ENCODE measurements at regions not wholly inside any gene's neighbourhood (a gene's known extent, or its start where the extent isn't known, plus 50 kb on each side); places are given as distances from the start of the nearest gene placed in this dataset.
A peak's percentile ranks its signal among the peaks of the same experiment; 100 is the strongest.

DNA sequence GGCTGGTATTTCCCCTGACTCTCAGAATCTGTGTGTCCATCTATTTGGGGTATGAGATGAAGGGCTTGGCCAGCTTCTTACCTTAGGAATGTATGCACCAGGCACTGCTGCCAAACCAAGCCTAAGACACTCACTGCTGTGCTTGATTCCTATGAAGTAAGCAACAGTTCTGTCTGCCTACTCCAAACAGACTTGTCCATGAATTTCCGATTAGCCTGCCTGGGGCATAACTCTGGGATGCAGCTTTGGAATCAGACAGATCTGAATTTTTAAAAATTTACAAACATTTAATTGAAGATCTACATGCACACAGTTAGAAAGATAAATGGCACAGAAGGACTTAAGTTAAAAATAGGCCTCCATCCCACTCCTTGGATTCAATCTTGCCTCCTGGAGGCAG is 59.5 kb upstream of the JDP2 start:
- intact Hi-C loops (cut with micrococcal nuclease) = no loop called here
- DNase-seq (no peak), ATAC-seq (no peak)

DNA sequence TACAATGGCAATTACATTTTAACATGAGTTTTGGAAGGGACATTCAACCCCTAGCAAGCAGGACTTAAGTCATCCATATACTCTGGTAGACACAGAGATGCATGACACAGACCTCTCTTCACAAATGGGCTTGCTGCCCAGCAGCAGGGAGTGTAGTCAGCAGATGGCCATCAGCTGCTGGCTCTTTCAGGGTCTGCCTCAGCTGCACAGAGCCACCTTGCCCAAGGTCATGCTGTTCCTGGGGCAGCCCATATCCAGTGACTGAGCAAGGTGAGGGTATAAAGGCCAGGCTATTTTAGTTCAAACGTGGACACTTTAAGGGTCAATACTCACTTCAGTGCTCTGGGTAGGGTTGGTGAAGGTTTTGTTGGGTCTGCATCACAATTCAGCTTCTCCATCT is 58.3 kb upstream of the JDP2 start:
- intact Hi-C loops (cut with micrococcal nuclease) = no loop called here
- DNase-seq = peak; percentile 36
- ATAC-seq = peak; percentile 78

DNA sequence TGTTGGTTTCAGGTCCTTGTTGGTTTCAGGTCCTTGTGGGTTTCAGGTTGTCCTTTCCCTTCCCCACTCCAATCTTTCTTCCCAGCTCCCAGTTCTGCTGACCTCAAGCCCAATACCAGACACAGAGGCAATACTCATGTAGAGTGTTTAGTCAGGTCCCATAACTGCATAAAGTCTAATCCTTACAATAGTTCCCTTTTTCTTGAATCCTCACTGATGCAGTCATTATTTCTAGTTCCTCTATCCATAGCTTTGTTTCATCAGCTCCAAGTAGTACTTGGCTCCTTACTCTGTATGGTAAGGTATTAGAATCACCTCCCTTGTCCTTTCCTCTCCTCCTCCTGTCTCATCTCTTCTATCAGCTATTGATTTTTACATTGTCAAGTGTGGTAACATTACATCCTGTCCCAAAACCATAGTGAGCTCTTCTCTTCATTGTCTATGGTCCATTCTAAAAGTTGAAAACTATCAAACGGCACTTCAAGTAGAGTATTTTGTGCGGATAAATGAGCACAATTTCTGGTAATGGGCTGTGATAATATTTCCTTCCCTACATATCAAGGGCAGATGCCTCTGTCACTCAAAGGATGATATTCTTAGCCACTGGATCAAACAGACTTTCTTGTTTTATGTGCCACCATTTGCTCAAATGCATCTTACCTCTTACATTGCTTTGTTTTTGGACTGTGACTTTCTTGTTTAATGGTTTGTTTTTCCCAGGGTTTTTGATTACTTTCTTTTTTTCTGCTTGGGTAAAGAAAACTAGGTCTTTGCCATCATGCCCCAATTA is 57.2 kb upstream of the JDP2 start:
- DNase-seq = no peak
- intact Hi-C loops (cut with micrococcal nuclease) = no loop called here
- peak; percentile 35 for ATAC-seq

DNA sequence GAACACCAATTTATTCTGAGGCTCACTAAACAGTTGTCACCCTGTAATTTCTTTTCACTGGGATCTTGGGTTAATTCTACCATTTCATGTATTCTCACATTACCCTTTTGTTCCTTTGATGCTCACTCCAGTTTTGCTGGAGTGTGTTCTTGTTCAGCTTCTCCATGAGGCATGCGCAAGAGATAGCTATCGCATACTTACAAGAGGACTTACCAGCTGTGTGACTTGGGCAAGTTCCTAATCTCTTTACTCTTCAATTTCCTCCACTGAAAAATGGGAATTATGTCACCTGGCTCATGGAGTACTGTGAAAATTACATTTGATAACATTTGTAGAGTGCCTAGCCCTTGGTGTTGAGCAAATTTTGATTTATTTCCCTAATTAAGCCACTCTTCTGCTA is 56.5 kb upstream of the JDP2 start:
- intact Hi-C loops (cut with micrococcal nuclease) = no loop called here
- DNase-seq (no peak), ATAC-seq (no peak)

DNA sequence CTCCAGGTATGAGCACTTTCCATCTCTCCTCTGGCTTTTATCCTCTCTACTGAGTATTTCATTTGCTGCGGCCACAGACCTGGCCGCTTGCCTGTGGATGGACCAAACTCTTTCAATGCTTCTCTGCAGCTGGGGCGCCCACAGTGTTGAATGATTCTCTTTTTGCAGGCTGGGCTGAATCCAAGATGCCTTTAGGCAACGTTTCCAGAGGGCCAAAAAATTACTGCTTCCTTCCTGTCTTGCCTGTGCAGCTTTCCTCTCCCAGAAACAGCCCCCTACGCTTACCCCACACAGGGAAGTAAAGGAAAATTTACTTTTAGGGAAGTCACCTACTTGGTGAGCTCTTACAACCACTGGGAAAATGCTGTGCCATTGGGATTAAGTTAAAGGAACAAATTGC is 55.6 kb upstream of the JDP2 start:
- intact Hi-C loops (cut with micrococcal nuclease) = no loop called here
- DNase-seq = peak; percentile 38
- ATAC-seq = peak; percentile 48

DNA sequence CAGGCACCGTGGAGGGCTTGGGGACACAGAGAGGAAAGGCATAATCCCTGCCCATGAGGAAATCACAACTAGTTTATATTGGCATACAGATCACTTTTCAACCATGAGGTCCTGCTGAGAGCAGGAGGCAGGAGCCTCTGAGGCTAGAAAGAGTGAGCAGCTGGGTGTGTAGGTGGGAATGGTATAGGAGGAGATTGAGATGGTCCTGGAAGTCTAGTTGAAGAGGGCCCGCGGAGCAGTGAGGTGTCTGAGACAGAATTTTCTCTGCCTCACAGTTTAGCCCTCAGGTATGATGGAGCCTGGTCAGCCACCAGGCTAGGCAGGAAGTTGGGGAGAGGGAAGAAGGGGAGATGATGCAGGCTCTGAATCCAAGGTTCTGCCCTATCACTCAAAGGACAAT is 54.7 kb upstream of the JDP2 start:
- intact Hi-C loops (cut with micrococcal nuclease) = no loop called here
- DNase-seq (no peak), ATAC-seq (no peak)

DNA sequence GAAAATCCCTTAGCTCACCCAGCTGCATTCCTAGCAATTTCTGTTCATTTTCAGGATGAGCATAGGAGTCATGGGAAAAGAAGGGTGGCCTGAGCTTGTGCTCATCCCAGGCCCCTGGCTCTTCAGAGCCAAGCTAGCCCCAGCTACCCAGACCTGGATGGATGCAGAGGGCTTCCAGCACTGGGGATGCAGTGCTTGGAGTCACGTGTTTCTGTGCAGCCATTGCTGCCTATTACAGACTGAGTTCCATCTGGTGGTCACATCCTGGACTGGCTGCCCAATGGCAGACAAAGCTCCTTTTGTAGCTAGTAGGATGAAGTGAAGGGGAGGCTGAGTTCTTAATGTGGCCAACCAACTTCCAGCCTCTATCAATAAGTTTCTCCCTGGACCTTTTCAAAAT is 54.2 kb upstream of the JDP2 start:
- ATAC-seq = no peak
- intact Hi-C loops (cut with micrococcal nuclease) = no loop called here
- DNase-seq = no peak

DNA sequence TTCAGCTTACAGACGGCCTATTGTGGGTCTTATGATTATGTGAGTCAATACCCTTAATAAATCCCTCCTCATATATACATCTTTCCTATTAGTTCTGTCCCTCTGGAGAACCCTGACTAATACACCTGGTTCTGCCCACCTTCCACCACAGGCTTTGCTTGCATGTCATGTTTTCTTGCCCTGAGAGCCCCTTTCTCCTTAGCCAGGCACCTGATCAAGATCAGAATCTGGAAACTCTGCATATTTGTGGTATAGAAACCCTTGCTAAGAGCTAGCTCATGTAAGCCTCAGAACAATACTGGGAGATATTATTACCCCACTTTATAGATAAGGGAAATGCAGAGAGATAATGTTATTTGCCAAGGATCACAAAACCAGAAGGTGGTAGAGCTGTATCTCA is 52.9 kb upstream of the JDP2 start:
- intact Hi-C loops (cut with micrococcal nuclease) = no loop called here
- no peak for ATAC-seq
- DNase-seq = no peak

DNA sequence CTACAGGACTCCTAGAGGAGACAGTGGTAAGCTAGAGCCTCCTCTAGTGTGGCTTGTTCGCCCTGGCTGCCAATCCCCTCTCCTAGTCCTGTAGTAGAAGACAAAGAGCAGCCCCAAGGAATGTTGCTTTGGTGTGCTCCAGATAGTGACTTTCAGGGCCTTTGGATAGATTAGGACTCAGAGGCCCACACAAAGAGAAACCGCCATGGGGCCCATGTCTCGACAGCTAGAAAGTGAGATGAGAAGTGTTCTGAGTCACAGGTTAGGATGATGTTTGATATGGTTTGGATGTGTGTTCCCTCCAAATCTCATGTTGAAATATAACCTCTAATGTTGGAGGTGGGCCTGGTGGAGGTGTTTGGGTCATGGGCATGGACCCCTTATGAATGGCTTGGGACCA is 51.8 kb upstream of the JDP2 start:
- no peak for ATAC-seq
- DNase-seq = no peak
- intact Hi-C loops (cut with micrococcal nuclease) = no loop called here

Measured in left ventricle myocardium superior (tissue), 1 donor.